ENCODE measurements at regions not wholly inside any gene's neighbourhood (a gene's known extent, or its start where the extent isn't known, plus 50 kb on each side); places are given as distances from the start of the nearest gene placed in this dataset.

DNA sequence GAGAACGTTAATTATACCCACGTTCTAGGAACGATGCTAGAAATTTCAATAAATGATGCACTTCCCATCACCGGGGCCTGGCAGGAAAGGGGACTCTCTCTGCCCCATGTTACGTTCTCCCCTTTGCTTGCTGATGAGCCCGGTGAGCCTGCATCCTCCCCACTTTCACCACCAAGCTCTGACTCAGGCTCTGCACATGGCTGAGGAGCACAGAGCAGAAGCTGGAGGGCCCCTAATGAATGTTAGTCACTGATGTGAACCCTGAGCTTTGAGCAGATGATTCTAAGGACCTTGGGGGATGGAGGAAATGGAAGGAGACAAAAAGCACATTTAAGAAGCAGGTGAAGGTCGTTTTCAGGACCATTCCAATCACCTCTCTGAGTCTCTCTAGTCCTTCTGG, 468.2 kb upstream of the ARID1B start:
- no peak for TF ChIP-seq CTCF (IDR thresholded peaks at IDR 0.05; ENCODE audit: poor library complexity, severe bottlenecking)
- TF ChIP-seq TAF1 (IDR thresholded peaks at IDR 0.05; ENCODE audit: low read depth), result no peak
- TF ChIP-seq SMC3 (conservative IDR thresholded peaks at IDR 0.05; ENCODE audit: poor library complexity), result no peak
- no peak for TF ChIP-seq POLR2AphosphoS5 (IDR thresholded peaks at IDR 0.05)

Data from neural cell (in vitro differentiated cells).